Nephron (organoid): ENCODE measurements at regions not wholly inside any gene's neighbourhood (a gene's known extent, or its start where the extent isn't known, plus 50 kb on each side); places are given as distances from the start of the nearest gene placed in this dataset.

Source experiments
- H3K27ac Mint-ChIP-seq, 3 experiments: 2 replicates each; pipeline ENCODE4 v1.8.0; 2020; ENCODE audit warnings: mixed read lengths in 3 of 3, mild to moderate bottlenecking in 2 of 3, moderate library complexity in 1 of 3
- H3K27me3 Mint-ChIP-seq: 2 replicates; pipeline ENCODE4 v1.8.0; 2021; ENCODE audit warnings: low read depth, mild to moderate bottlenecking, moderate library complexity, mixed read lengths
- H3K36me3 Mint-ChIP-seq: 2 replicates; pipeline ENCODE4 v1.8.0; 2020; ENCODE audit warnings: low read depth, mixed read lengths
- H3K4me1 Mint-ChIP-seq: 2 replicates; pipeline ENCODE4 v1.8.0; 2020; ENCODE audit warnings: mixed read lengths
- H3K4me3 Mint-ChIP-seq, 3 experiments: 2 replicates each; pipeline ENCODE4 v1.8.0; 2020; ENCODE audit warnings: mild to moderate bottlenecking in 3 of 3, mixed read lengths in 3 of 3, moderate library complexity in 2 of 3
- H3K9me3 Mint-ChIP-seq: 2 replicates; pipeline ENCODE4 v1.8.0; 2020; ENCODE audit warnings: mixed read lengths
- CTCF ChIP-seq, 3 experiments: fragments of 200-600 bp; sonication (generic); IDR thresholded peaks; one replicate each; pipeline ENCODE4 v1.5.0; 2021; ENCODE audit warnings: antibody characterized with exemption in 3 of 3; ENCODE audit not compliant: unreplicated experiment in 3 of 3

DNA sequence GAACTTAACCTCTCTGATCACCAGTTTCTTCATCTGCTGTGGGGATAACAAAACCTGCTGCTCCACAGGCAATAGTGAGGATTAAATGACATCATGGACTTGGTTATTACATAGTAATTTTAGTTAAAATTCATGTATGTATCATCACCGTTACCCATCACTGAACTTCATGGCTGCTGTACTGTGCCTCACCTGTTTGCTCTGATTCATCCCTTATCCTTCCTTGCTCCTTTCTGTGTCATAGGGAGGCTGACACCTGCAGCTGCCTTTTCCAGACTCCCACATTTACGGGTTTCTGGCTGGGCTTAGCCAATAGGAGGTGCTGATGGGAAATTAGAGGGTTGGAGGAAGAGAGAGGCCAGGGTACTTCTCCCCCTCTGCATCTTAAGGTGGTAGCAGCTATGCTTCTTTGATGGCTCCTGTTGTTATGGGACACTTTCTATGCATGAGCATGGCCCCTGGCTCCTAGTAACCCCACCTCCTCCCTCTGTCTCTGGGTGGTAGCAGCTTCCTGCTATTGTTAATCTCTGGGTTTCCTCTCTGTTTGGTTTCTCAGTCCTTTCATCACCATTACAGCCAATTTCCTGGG is 332.1 kb downstream of the DHX35 start:
- peaks cover 12% of the 10 kb centered on the region for H3K9me3 Mint-ChIP-seq
- H3K36me3 Mint-ChIP-seq = peaks cover 6% of the 10 kb centered on the region
- H3K4me1 Mint-ChIP-seq = peaks cover 12% of the 10 kb centered on the region
- no peak for TF ChIP-seq CTCF (IDR thresholded peaks at IDR 0.05; ENCODE audit: unreplicated experiment in 3 of 3)
- no peak overlapping the region for H3K4me3 Mint-ChIP-seq
- H3K27me3 Mint-ChIP-seq = no peaks in the 10 kb centered on the region
- H3K27ac Mint-ChIP-seq = peak overlapping the region in 1 of 3 experiments; percentile 16

DNA sequence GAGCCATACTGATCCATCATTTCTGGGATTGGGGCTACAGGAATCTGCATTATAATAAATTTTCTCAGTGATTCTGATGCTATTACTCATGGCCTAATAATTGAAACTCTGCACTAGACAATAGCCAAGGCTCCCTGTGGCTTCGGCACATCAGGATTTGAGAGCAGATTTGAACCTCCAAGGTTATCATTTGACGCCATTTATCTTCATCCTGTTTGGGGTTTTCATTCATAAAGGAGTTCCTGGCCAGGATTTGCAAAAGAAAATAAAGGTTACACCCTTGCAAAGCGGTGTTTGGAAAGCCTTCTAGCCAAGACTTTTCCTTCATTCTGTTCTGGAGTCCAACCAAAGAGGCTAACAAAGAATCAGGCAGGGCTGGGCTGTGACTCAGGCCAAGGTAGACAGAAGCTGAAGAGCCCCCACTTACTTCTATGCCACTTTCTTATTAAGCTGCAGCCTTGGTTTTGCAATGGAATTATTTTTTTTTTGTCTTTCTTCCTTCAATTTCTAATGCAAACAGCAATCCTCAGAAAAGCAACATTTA is 330.1 kb downstream of the DHX35 start:
- Mint-ChIP-seq H3K27ac (peak overlapping the region; percentile 32 to 64 (median 58)), H3K27me3 (no peaks in the 10 kb centered on the region), H3K4me1 (peaks cover 9% of the 10 kb centered on the region), H3K9me3 (peaks cover 26% of the 10 kb centered on the region), H3K4me3 (no peak overlapping the region), H3K36me3 (peaks cover 16% of the 10 kb centered on the region)
- no peak for TF ChIP-seq CTCF (IDR thresholded peaks at IDR 0.05; ENCODE audit: unreplicated experiment in 3 of 3)

GRCh38 chr20:39291301-39291700 is 329.2 kb downstream of the DHX35 start:
- H3K36me3 Mint-ChIP-seq = peaks cover 22% of the 10 kb centered on the region
- peaks cover 9% of the 10 kb centered on the region for H3K4me1 Mint-ChIP-seq
- peaks cover 5% of the 10 kb centered on the region for H3K27me3 Mint-ChIP-seq
- H3K4me3 Mint-ChIP-seq = peak overlapping the region in 1 of 3 experiments; percentile 40
- H3K9me3 Mint-ChIP-seq = peaks cover 32% of the 10 kb centered on the region
- no peak for TF ChIP-seq CTCF (IDR thresholded peaks at IDR 0.05; ENCODE audit: unreplicated experiment in 3 of 3)
- H3K27ac Mint-ChIP-seq = peak overlapping the region; percentile 60 to 86 (median 72)

DNA sequence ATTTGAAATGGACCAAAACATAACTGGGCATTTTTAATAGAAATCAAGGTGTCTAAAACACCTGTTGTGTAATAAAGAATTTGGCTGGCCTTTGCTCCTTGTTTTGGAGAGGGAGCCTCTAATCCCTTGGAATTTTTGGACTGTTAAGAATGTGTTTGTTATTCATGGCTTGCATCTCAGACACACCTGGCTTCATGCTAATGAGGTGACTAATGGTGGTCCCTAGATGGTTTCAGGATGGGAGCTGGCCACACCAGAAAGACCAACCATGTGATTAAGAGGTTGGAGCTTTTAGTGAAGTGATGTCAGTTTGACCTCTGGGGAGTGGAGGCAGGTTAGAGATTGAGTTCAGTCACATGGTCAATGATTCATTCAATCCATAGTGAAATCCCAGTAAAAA is 328.4 kb downstream of the DHX35 start:
- Mint-ChIP-seq H3K27ac (peak overlapping the region in 2 of 3 experiments; percentile 72 to 86), H3K4me3 (no peak overlapping the region), H3K9me3 (peaks cover 32% of the 10 kb centered on the region), H3K27me3 (peaks cover 6% of the 10 kb centered on the region), H3K36me3 (peaks cover 22% of the 10 kb centered on the region), H3K4me1 (peaks cover 9% of the 10 kb centered on the region)
- TF ChIP-seq CTCF (IDR thresholded peaks at IDR 0.05; ENCODE audit: unreplicated experiment in 3 of 3) = no peak

- no peak for TF ChIP-seq CTCF (IDR thresholded peaks at IDR 0.05; ENCODE audit: unreplicated experiment in 3 of 3)
- Mint-ChIP-seq H3K27ac (no peak overlapping the region), H3K36me3 (peaks cover 22% of the 10 kb centered on the region), H3K9me3 (peaks cover 32% of the 10 kb centered on the region), H3K27me3 (peaks cover 6% of the 10 kb centered on the region), H3K4me1 (peaks cover 9% of the 10 kb centered on the region), H3K4me3 (no peak overlapping the region)
These were observed 327.7 kb downstream of the DHX35 start for GRCh38 chr20:39289831-39290230.

- Mint-ChIP-seq H3K4me1 (peaks cover 9% of the 10 kb centered on the region), H3K36me3 (peaks cover 22% of the 10 kb centered on the region), H3K27ac (no peak overlapping the region), H3K4me3 (no peak overlapping the region), H3K27me3 (peaks cover 6% of the 10 kb centered on the region), H3K9me3 (peaks cover 32% of the 10 kb centered on the region)
- TF ChIP-seq CTCF (IDR thresholded peaks at IDR 0.05; ENCODE audit: unreplicated experiment in 3 of 3) = peak in 1 of 3 experiments; percentile 22
These were observed 327.2 kb downstream of the DHX35 start for GRCh38 chr20:39289316-39289715.
